Posterior vena cava (tissue), 2 donors: ENCODE measurements at regions not wholly inside any gene's neighbourhood (a gene's known extent, or its start where the extent isn't known, plus 50 kb on each side); places are given as distances from the start of the nearest gene placed in this dataset.
"Not testable (repeated sequence)": the region's sequence is repeated elsewhere in the genome, so short reads cannot be mapped to it uniquely, and the experiment has no call there.

Source experiments
- DNase-seq: peaks from one replicate; pipeline ENCODE4 v3.0.0-alpha.2; 2020; ENCODE audit warnings: low spot score
- intact Hi-C, 2 donors: fragments of 100-400 bp; cut with DNase I; formaldehyde crosslinking; loops; one replicate each; pipeline versions ENCODE4 v1.14.1 to v1.14.2; 2022 to 2023
- donor health status: DM: yes; HTN: yes; CAD: no.
- donor health status: DM: yes; HTN: yes; CAD: no.

- intact Hi-C loops, result no loop called here
- DNase-seq, result no peak
Observed at GRCh38 chr14:28820677-28821076, 54.1 kb downstream of the FOXG1 start.

- no peak for DNase-seq
- intact Hi-C loops, result no loop called here
Observed at GRCh38 chr14:28821993-28822392, 55.4 kb downstream of the FOXG1 start.

GRCh38 chr14:28823245-28823644, 56.7 kb downstream of the FOXG1 start:
- intact Hi-C loops, result no loop called here
- DNase-seq, result no peak

GRCh38 chr14:28830115-28830534, 63.5 kb downstream of the FOXG1 start:
- no peak for DNase-seq
- intact Hi-C loops, result loop anchor here in 1 of 2 donors (1.0 kb wide), 1 partner anchor 34 kb away; no protein-coding TSS in a partner anchor

DNA sequence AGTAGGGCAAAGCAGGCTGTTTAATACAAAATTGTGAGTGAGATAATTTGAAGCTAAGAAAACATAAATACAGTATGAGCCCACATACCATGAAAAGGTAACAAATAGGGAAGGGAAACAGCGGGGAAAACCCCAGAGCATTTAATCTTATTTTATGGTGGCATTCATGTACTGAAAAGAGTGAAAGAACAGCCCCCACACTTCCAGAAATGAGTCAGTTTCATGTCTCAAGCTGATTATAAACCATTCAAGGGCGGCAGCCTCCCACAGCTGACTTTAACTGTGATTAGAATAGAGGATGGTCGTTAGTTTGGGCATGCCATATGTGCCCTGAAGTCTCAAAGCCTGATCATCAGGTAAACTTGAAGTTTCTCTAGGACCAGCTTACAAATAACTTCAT, 64.5 kb downstream of the FOXG1 start:
- DNase-seq, result no peak
- intact Hi-C loops, result no loop called here

- DNase-seq, intact Hi-C loops: not testable (repeated sequence)
Observed at GRCh38 chr14:28842569-28842968, 76.0 kb downstream of the FOXG1 start.

GRCh38 chr14:28867571-28867970, 101.0 kb downstream of the FOXG1 start:
- intact Hi-C loops, result no loop called here

DNA sequence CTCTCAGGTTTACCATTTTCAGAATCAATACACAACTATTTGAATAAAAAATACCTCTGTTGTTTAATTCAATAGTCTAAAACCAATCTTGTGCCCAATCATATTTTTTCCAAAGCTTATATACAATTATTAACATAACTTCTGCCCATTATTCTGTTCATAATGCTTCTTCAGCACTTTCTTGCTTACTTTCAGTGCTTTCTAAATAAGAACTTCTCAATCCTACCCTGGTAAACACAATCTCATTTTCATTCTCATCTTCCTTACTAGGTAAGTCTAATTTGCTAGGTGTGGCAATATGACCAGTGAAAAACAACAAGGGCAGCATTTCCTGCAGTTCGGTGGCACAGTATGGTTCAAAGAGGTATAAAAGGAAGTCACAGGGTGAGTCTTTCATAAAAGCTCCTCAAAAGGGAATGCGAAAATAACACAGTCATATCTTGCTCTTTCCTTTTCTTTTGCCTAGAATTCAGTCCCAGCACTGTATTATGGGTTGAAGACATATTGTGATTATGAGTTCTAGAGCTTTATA, 103.5 kb downstream of the FOXG1 start:
- intact Hi-C loops, result no loop called here
- no peak for DNase-seq

More at GRCh38 chr14:28867571-28867970, 101.0 kb downstream of the FOXG1 start:
- DNase-seq, result no peak

- intact Hi-C loops, result no loop called here
- no peak for DNase-seq
Observed at GRCh38 chr14:28875934-28876571, 109.5 kb downstream of the FOXG1 start.

DNA sequence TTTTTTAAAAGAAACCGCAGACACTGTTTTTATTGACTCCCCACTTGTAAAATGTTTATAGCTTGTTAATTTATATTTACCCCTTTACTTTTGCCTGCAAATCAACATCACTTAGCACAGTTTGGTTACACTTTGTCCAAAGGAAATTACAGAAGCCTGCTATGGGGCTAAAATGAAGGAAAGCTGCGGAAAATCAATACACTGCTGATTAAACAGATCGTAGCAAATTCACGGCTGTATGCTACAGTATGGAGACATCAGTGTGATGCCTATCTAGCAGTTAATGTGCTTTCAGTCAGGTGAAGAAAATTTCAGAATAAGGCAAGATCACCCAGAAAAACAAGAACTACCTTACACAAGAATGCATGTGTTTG, 110.0 kb downstream of the FOXG1 start:
- no peak for DNase-seq
- intact Hi-C loops, result no loop called here

DNA sequence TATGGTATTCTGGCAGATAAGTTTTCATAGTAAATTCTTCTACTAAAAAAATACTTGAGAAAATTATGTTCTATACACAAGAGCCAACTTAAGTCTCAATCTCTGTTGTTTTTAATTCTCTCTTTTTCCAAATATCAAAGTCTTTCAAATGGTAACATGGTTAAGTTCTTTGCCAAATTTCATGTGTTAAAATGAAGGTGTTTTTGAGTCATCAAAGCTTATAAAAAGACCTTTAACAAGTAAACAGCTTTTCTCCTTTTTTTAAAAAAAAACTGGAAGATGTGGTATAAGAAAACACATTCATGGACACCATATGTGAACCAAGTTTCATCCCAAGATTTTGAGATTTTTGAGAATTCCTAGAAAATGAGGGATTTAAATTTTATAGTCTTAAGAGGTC, 111.3 kb downstream of the FOXG1 start:
- intact Hi-C loops, result no loop called here
- no peak for DNase-seq

DNA sequence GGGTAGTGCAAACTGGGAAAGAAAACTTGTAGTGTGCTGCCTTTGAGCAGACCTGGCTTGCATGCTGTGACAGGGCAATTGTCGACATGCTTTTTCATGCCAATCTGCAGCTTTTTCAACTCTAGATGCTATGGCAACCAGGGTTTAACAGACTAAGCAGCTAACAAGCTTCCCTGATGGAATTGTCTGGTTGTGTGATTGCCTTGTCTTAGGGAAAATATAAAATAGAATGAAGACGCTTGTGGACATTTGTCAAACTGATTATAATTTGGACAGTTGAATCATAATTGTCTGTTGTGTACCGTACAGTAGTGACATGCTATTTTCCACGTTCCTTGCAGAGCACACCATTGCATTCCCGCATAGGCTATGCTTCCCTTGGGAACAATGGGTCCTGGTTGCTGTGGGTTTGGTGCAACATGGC, 113.0 kb downstream of the FOXG1 start:
- intact Hi-C loops, result no loop called here
- no peak for DNase-seq

DNA sequence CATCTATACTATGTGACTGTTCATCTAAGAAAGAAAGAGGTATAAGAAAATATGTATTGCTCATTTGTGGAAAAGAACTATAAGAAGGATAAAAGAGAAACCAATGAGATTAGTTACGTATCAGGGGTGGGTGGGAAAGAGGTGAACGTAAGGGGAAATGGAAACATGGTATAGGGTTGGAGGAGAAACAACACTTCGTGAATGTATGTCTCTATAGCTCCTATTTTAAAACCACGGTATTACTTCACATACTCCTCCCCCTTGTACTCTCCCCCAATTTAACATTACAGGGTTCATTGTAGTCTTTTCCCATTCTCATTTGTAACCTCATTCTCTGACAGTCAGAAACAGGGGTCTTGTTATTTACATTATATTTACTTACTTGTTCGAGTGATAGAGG, 120.4 kb downstream of the FOXG1 start:
- intact Hi-C loops, result no loop called here
- DNase-seq, result no peak

DNA sequence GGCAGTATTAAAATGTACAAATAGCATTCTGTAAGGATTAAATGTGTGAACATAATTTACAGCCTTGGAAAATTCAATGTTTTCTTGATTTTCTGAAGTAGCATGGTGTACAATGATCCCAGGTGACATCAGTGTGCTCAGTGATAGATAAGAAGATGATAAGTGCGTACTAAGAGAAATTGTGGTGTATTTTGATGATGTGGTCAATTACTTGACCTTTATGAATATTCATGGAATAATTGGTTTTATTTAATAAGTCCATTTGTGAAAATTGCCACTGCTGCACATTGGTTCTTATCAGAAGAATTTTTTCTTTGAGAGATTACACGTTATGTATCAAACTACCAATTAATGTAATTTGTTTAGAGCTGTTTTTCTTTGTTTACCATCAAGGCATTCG, 128.8 kb downstream of the FOXG1 start:
- intact Hi-C loops, result no loop called here
- no peak for DNase-seq

DNA sequence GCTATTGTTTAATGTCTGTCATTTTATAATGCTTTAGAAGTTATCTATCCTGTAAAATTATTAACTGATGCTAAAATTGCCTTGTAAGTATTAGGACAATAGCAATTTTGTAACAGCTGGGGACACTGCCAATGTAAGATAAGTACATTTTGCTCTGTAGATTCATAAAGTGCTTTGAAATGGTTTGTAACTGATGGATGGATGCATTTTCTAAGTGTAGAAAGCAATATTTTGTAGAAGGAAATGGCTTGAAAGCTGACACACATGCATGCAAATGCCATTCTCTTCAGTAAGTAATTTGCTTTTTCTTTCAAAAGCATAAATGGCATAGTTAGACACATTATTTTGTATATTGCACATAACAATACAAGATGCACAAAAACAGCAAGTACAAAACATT, 129.8 kb downstream of the FOXG1 start:
- intact Hi-C loops, result no loop called here
- no peak for DNase-seq

DNA sequence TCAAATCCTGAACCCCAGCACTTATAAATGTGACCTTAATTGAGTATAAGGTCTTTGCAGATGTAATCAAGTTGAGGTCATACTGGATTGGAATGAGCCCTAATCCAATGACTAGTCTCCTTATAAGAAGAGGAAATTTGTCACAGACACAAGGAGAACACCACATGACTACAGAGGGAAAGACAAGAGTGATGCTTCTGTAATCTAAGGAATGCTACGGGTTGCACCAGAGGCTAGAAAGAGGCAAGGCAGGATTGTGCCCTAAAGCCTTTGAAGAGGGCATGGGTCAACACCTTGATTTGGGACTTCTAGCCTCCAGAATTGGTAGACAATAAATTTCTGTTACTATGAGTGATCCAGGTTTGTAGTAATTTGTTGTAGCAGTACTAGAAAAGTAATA, 135.0 kb downstream of the FOXG1 start:
- intact Hi-C loops, result no loop called here
- DNase-seq, result no peak

DNA sequence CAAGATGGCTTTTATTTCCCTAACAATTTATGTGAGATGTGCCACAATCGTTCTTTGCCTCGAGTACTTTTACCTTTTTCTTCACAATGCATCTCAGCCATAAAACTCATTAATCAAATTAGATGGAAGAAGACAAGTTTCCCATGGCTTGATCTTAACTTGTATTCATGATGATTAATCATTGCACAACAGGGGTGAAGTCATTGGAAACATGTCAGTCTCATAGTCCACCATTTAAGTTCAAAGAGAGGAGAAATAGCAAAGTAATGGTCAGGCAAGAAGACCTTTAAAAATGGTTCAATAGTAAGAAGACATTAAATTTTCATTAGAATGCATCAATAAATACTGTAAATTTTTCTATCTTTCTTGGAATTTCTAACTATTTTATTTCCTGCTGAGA, 136.3 kb downstream of the FOXG1 start:
- intact Hi-C loops, result no loop called here
- no peak for DNase-seq

- no peak for DNase-seq
Observed at GRCh38 chr14:28911521-28911920, 144.9 kb downstream of the FOXG1 start.

GRCh38 chr14:28913056-28913455, 146.5 kb downstream of the FOXG1 start:
- intact Hi-C loops, result no loop called here

More at GRCh38 chr14:28911521-28911920, 144.9 kb downstream of the FOXG1 start:
- intact Hi-C loops, result no loop called here

GRCh38 chr14:28926122-28926521, 159.5 kb downstream of the FOXG1 start:
- no peak for DNase-seq
- intact Hi-C loops, result no loop called here

More at GRCh38 chr14:28913056-28913455, 146.5 kb downstream of the FOXG1 start:
- DNase-seq, result no peak

- intact Hi-C loops, result no loop called here
Observed at GRCh38 chr14:28931999-28932398, 165.4 kb downstream of the FOXG1 start.

More at GRCh38 chr14:28931999-28932398, 165.4 kb downstream of the FOXG1 start:
- DNase-seq, result no peak
